Keratinocyte (primary cell): ENCODE measurements at regions not wholly inside any gene's neighbourhood (a gene's known extent, or its start where the extent isn't known, plus 50 kb on each side); places are given as distances from the start of the nearest gene placed in this dataset.

Experiments
- DNase-seq: peaks from one replicate; pipeline ENCODE4 v3.0.0-alpha.2; 2011; ENCODE audit warnings: low read depth, missing footprints, low spot score
- FAIRE-seq: peaks from 2 replicates; lab custom pipeline; 2011; peaks lifted over from hg19 to GRCh38; lab: Jason Lieb, UNC
- H2AFZ ChIP-seq: 2 replicates; pipeline ENCODE4 v1.6.0; 2012; ENCODE audit warnings: low read length, control low read depth, inconsistent platforms; ENCODE audit not compliant: control insufficient read depth
- H3K27ac ChIP-seq: 2 replicates; pipeline ENCODE4 v1.5.1; 2011; ENCODE audit warnings: low read length; ENCODE audit not compliant: control insufficient read depth, insufficient read depth
- H3K27me3 ChIP-seq: 3 replicates; pipeline ENCODE4 v1.6.0; 2011; ENCODE audit warnings: low read length; ENCODE audit not compliant: control insufficient read depth, insufficient read depth; ENCODE audit errors: extremely low read depth
- H3K36me3 ChIP-seq, 2 experiments: 2 replicates in 1 of 2; 3 replicates in 1 of 2; pipeline ENCODE4 v1.5.1; 2011; ENCODE audit warnings: low read length in 2 of 2, mild to moderate bottlenecking in 1 of 2; ENCODE audit not compliant: control insufficient read depth in 2 of 2, insufficient read depth in 2 of 2; ENCODE audit errors: extremely low read depth in 1 of 2
- H3K4me1 ChIP-seq: 3 replicates; pipeline ENCODE4 v1.5.1; 2011; ENCODE audit warnings: low read length; ENCODE audit not compliant: control insufficient read depth, insufficient read depth; ENCODE audit errors: extremely low read depth
- H3K4me2 ChIP-seq: 3 replicates; pipeline ENCODE4 v1.6.0; 2011; ENCODE audit warnings: low read depth, low read length; ENCODE audit not compliant: control insufficient read depth, insufficient read depth; ENCODE audit errors: extremely low read depth
- H3K4me3 ChIP-seq, 3 experiments: fragments of 200-600 bp in 1 of 3; sonication (generic) in 1 of 3; 2 replicates in 2 of 3; 3 replicates in 1 of 3; pipeline ENCODE4 v1.5.1; 2011 to 2016; ENCODE audit warnings: low read length in 3 of 3, mild to moderate bottlenecking in 3 of 3, control low read depth in 2 of 3, inconsistent platforms in 1 of 3, low read depth in 1 of 3, mixed read lengths in 1 of 3, mixed run types in 1 of 3, moderate library complexity in 1 of 3; ENCODE audit not compliant: control insufficient read depth in 2 of 3, insufficient read depth in 2 of 3; ENCODE audit errors: extremely low read depth in 1 of 3
- H3K79me2 ChIP-seq: 2 replicates; pipeline ENCODE4 v1.6.0; 2012; ENCODE audit warnings: low read length; ENCODE audit not compliant: control insufficient read depth, insufficient read depth
- H3K9ac ChIP-seq: 3 replicates; pipeline ENCODE4 v1.6.0; 2011; ENCODE audit warnings: low read length; ENCODE audit not compliant: control insufficient read depth, insufficient read depth; ENCODE audit errors: extremely low read depth
- H3K9me1 ChIP-seq: 3 replicates; pipeline ENCODE4 v1.6.0; 2011; ENCODE audit warnings: low read length; ENCODE audit not compliant: control insufficient read depth, insufficient read depth; ENCODE audit errors: extremely low read depth
- H3K9me3 ChIP-seq: 2 replicates; pipeline ENCODE4 v1.5.1; 2012; ENCODE audit warnings: low read depth, low read length; ENCODE audit not compliant: control insufficient read depth
- H4K20me1 ChIP-seq: 3 replicates; pipeline ENCODE4 v1.6.0; 2011; ENCODE audit warnings: low read length; ENCODE audit not compliant: control insufficient read depth, insufficient read depth; ENCODE audit errors: extremely low read depth
- EZH2 ChIP-seq: IDR thresholded peaks from one replicate; pipeline ENCODE4 v1.6.1; 2012; ENCODE audit warnings: inconsistent platforms, mild to moderate bottlenecking, low read length, moderate library complexity
- dilution Hi-C: fragments of 300-500 bp; cut with MboI; formaldehyde crosslinking; loops from one replicate; pipeline ENCODE4 v1.7.0; 2020; ENCODE audit warnings: low sequenced_read_pairs; ENCODE audit not compliant: extremely low pct_ligation_motif_present
- TF ChIP-seq, protein P1 (sequence below), 3 experiments: IDR thresholded peaks in 1 of 3; conservative IDR thresholded peaks in 1 of 3; optimal IDR thresholded peaks in 1 of 3; 2 replicates in 2 of 3; 3 replicates in 1 of 3; pipeline versions ENCODE3 to v1.5.1; 2011; ENCODE audit warnings: low read length in 3 of 3, mild to moderate bottlenecking in 3 of 3, moderate library complexity in 2 of 3, control low read depth in 1 of 3, inconsistent platforms in 1 of 3; ENCODE audit not compliant: insufficient read depth in 2 of 3; ENCODE audit errors: extremely low read depth in 1 of 3

DNA sequence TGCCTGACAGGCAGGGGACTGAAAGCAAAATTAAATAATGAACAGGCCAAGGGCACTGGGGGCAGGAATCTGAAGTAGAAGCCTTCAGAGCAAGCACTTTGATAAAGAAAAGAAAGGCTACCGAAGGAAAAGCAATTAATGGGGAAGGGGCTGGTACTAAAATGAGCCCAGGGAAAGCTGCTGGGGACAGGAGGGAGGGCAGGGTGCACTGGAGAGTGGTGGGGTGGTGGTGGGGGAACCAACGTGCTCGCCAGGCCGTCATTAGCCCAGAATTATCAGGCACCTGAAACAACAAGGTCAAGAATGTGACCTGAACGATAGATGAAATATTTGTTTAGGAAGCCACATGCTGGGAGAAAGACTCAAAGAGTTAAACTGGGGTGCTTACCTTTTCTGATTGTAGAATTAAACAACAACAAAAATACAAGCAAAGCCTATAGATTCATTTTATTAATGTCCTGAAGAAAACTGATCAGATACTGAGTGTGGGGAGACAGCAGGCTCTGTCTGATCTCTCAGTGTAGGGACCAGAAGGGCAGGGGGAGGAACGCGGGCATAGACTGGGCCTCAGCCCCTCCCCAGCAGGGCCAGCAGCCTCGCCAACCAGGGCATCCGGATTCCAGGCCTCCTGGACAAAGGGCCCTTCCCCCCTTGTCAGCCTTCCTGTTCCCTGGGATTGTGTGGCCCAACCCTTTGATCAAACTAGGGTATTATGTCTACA lies 239.7 kb upstream of the KLF3 start:
- no peaks in the 10 kb centered on the region for H3K36me3 ChIP-seq
- no peaks in the 10 kb centered on the region for H3K27me3 ChIP-seq
- dilution Hi-C loops: no loop called here
- H3K9me1 ChIP-seq: no peaks in the 10 kb centered on the region
- no peak for FAIRE-seq
- H3K9ac ChIP-seq: no peak overlapping the region
- no peaks in the 10 kb centered on the region for H4K20me1 ChIP-seq
- no peak for TF ChIP-seq EZH2
- TF ChIP-seq, protein P1, sequence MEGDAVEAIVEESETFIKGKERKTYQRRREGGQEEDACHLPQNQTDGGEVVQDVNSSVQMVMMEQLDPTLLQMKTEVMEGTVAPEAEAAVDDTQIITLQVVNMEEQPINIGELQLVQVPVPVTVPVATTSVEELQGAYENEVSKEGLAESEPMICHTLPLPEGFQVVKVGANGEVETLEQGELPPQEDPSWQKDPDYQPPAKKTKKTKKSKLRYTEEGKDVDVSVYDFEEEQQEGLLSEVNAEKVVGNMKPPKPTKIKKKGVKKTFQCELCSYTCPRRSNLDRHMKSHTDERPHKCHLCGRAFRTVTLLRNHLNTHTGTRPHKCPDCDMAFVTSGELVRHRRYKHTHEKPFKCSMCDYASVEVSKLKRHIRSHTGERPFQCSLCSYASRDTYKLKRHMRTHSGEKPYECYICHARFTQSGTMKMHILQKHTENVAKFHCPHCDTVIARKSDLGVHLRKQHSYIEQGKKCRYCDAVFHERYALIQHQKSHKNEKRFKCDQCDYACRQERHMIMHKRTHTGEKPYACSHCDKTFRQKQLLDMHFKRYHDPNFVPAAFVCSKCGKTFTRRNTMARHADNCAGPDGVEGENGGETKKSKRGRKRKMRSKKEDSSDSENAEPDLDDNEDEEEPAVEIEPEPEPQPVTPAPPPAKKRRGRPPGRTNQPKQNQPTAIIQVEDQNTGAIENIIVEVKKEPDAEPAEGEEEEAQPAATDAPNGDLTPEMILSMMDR (optimal IDR thresholded peaks at IDR 0.05 in 1 of 3, IDR thresholded peaks at IDR 0.05 in 1 of 3, conservative IDR thresholded peaks at IDR 0.05 in 1 of 3; ENCODE audit: extremely low read depth in 1 of 3, insufficient read depth in 2 of 3, low read length in 3 of 3): no peak
- no peaks in the 10 kb centered on the region for H3K4me1 ChIP-seq
- H3K4me2 ChIP-seq: no peak overlapping the region
- H3K9me3 ChIP-seq: no peaks in the 10 kb centered on the region
- no peak overlapping the region for H3K27ac ChIP-seq
- no peak overlapping the region for H2AFZ ChIP-seq
- no peaks in the 10 kb centered on the region for H3K79me2 ChIP-seq
- H3K4me3 ChIP-seq: no peak overlapping the region
- no peak for DNase-seq

DNA sequence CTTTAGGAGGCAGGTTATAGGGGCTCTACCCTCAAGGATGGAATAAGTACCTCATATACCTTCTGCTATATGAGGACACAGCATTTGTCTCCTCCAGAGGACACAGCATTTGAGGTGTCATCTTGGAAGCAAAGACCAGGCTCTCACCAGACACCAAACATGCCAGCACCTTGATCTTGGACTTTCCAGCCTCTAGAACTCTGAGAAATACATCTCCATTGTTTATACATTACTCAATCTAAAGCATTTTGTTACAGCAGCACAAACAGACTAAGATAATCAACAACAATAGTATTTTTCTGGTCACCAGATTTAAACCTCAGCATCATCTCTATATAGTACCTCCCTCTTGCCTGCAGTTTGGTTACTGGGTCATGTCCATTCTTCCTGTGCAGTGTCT lies 237.5 kb upstream of the KLF3 start:
- no peaks in the 10 kb centered on the region for H3K27me3 ChIP-seq
- no peaks in the 10 kb centered on the region for H3K36me3 ChIP-seq
- TF ChIP-seq, protein P1 (optimal IDR thresholded peaks at IDR 0.05 in 1 of 3, IDR thresholded peaks at IDR 0.05 in 1 of 3, conservative IDR thresholded peaks at IDR 0.05 in 1 of 3; ENCODE audit: extremely low read depth in 1 of 3, insufficient read depth in 2 of 3, low read length in 3 of 3): no peak
- no peak for TF ChIP-seq EZH2
- no peak overlapping the region for H3K4me2 ChIP-seq
- dilution Hi-C loops: no loop called here
- no peaks in the 10 kb centered on the region for H3K79me2 ChIP-seq
- H4K20me1 ChIP-seq: no peaks in the 10 kb centered on the region
- H3K9me1 ChIP-seq: no peaks in the 10 kb centered on the region
- H3K27ac ChIP-seq: no peak overlapping the region
- no peak overlapping the region for H3K9ac ChIP-seq
- DNase-seq: no peak
- H3K9me3 ChIP-seq: no peaks in the 10 kb centered on the region
- H2AFZ ChIP-seq: no peak overlapping the region
- FAIRE-seq: no peak
- no peak overlapping the region for H3K4me3 ChIP-seq
- no peaks in the 10 kb centered on the region for H3K4me1 ChIP-seq
